ENCODE measurements at regions not wholly inside any gene's neighbourhood (a gene's known extent, or its start where the extent isn't known, plus 50 kb on each side); places are given as distances from the start of the nearest gene placed in this dataset.
A peak's percentile ranks its signal among the peaks of the same experiment; 100 is the strongest.

- no peaks in the 10 kb centered on the region for H3K27me3 ChIP-seq (ENCODE audit: low read length)
- ChIA-PET POLR2A (ENCODE audit: unreplicated experiment) (interaction anchor here (0.7 kb wide), 1 partner anchor 165 kb away, joined by 3 read pairs; no protein-coding TSS in a partner anchor), CTCF (no interaction called here)
- BruUV-seq (replicated peaks): no TSS peak
- no peak overlapping the region for H3K9ac ChIP-seq (ENCODE audit: low read length)
- intact Hi-C loops (cut with micrococcal nuclease): no loop called here
- no peaks in the 10 kb centered on the region for H3K9me2 ChIP-seq (replicated peaks; ENCODE audit: low read length)
- no peak overlapping the region for H3K4me2 ChIP-seq (ENCODE audit: low read length)
- H3F3A ChIP-seq (ENCODE audit: low read length, unreplicated experiment): no peaks in the 10 kb centered on the region
- H3K27ac ChIP-seq (ENCODE audit: low read length): no peak overlapping the region
- H3K36me3 ChIP-seq (ENCODE audit: low read depth, low read length): no peaks in the 10 kb centered on the region
- no peaks in the 10 kb centered on the region for H4K20me1 ChIP-seq (ENCODE audit: low read length)
- H3K4me3 ChIP-seq (ENCODE audit: low read length): no peak overlapping the region
- no peaks in the 10 kb centered on the region for H3K9me3 ChIP-seq (ENCODE audit: low read length)
- DNase-seq (peak; percentile 51), ATAC-seq (peak; percentile 76)
- H3K4me1 ChIP-seq (ENCODE audit: insufficient read depth, low read length): 0 out of 2 replicates have a peak, but pooled peaks cover 4% of the 10 kb centered on the region
- no peak overlapping the region for H2AFZ ChIP-seq (ENCODE audit: low read length)
- no peak for TF ChIP-seq CTCF (conservative IDR thresholded peaks at IDR 0.05; ENCODE audit: low read depth, low read length)
- no peak for TF ChIP-seq EZH2phosphoT487 (IDR thresholded peaks at IDR 0.05; ENCODE audit: borderline replicate concordance, low read length)
- no peak for TF ChIP-seq EZH2 (IDR thresholded peaks at IDR 0.05; ENCODE audit: low read length, unreplicated experiment)
- H3K79me2 ChIP-seq (ENCODE audit: low read length): no peaks in the 10 kb centered on the region
Measured at GRCh38 chr7:94344826-94345225, 49.9 kb upstream of the COL1A2 start.
